ENCODE measurements at regions not wholly inside any gene's neighbourhood (a gene's known extent, or its start where the extent isn't known, plus 50 kb on each side); places are given as distances from the start of the nearest gene placed in this dataset.
A peak's percentile ranks its signal among the peaks of the same experiment; 100 is the strongest.

DNA sequence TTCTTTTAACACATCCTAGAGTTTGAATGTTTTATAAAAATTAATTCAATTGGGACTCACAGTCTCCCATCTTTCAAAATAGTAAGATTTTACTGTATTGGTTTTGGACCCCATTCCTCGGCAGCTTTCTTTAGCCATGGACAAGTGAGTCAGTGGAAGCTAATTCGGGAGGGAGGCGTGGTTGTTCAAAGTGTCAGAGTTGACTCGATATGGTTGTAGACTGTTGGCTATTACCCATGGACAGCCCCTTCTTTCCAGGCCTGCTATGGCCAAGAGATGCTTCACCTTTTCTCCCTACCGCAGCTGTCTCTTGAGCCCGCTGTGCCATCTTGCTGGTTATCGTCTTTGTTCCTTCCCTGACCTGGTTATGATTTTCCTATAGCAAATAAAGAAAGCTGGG lies 243.0 kb downstream of the CD83 start:
- H4K20me1 ChIP-seq (ENCODE audit: insufficient read depth, low read length): no peaks in the 10 kb centered on the region
- H3K27ac ChIP-seq (ENCODE audit: low read depth, low read length): no peak overlapping the region
- TF ChIP-seq, protein P1, sequence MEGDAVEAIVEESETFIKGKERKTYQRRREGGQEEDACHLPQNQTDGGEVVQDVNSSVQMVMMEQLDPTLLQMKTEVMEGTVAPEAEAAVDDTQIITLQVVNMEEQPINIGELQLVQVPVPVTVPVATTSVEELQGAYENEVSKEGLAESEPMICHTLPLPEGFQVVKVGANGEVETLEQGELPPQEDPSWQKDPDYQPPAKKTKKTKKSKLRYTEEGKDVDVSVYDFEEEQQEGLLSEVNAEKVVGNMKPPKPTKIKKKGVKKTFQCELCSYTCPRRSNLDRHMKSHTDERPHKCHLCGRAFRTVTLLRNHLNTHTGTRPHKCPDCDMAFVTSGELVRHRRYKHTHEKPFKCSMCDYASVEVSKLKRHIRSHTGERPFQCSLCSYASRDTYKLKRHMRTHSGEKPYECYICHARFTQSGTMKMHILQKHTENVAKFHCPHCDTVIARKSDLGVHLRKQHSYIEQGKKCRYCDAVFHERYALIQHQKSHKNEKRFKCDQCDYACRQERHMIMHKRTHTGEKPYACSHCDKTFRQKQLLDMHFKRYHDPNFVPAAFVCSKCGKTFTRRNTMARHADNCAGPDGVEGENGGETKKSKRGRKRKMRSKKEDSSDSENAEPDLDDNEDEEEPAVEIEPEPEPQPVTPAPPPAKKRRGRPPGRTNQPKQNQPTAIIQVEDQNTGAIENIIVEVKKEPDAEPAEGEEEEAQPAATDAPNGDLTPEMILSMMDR (IDR thresholded peaks at IDR 0.05; ENCODE audit: insufficient read depth, low read depth, low read length): no peak
- no peak for TF ChIP-seq EZH2 (IDR thresholded peaks at IDR 0.05; ENCODE audit: insufficient read depth, low read length)
- Mint-ChIP-seq H3K4me1 (ENCODE audit: low read depth, unreplicated experiment) (no peaks in the 10 kb centered on the region), H3K9me3 (ENCODE audit: unreplicated experiment) (no peaks in the 10 kb centered on the region), H3K27ac (ENCODE audit: unreplicated experiment) (no peak overlapping the region), H3K27me3 (ENCODE audit: low read depth, unreplicated experiment) (peaks cover 12% of the 10 kb centered on the region), H3K4me3 (ENCODE audit: unreplicated experiment) (no peak overlapping the region), H3K36me3 (ENCODE audit: low read depth, unreplicated experiment) (no peaks in the 10 kb centered on the region)
- no peaks in the 10 kb centered on the region for H3K36me3 ChIP-seq (ENCODE audit: insufficient read depth, low read length)
- peak; percentile 23 for DNase-seq (ENCODE audit: low read depth)
- H2AFZ ChIP-seq (ENCODE audit: low read depth, low read length): no peak overlapping the region
- H3K27me3 ChIP-seq (ENCODE audit: insufficient read depth, low read length): no peaks in the 10 kb centered on the region
- no peak for FAIRE-seq
- no peaks in the 10 kb centered on the region for H3K79me2 ChIP-seq (ENCODE audit: insufficient read depth, low read length)
- no peak overlapping the region for H3K4me3 ChIP-seq (ENCODE audit: insufficient read depth, low read depth, low read length)
- no peaks in the 10 kb centered on the region for H3K4me1 ChIP-seq (ENCODE audit: insufficient read depth, low read length)
- no peaks in the 10 kb centered on the region for H3K9me3 ChIP-seq (ENCODE audit: insufficient read depth, low read depth, low read length)
- no peak overlapping the region for H3K9ac ChIP-seq (ENCODE audit: low read length)
- no peak overlapping the region for H3K4me2 ChIP-seq (ENCODE audit: low read length)

DNA sequence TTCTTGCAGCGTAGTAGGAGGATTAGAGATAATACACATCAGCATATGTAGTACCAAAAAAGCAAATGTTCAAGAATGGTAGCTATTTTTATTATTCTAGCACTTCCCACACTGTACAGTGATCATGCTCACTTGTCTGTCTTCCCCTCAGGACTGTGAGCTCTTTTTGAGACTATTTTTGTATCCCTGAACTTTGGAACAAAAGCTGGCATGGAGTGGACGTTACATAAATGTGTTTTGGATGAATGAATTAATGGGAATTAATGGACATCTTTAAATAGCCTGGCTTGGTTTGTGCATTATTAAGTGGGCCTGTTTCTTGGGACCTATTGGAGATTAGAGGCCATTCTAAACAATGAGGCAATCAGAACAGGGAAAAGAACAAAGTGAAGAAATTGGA lies 243.7 kb downstream of the CD83 start:
- Histone ChIP-seq H3K79me2 (ENCODE audit: insufficient read depth, low read length) (no peaks in the 10 kb centered on the region), H4K20me1 (ENCODE audit: insufficient read depth, low read length) (no peaks in the 10 kb centered on the region), H2AFZ (ENCODE audit: low read depth, low read length) (no peak overlapping the region), H3K27ac (ENCODE audit: low read depth, low read length) (no peak overlapping the region), H3K4me1 (ENCODE audit: insufficient read depth, low read length) (no peaks in the 10 kb centered on the region), H3K9me3 (ENCODE audit: insufficient read depth, low read depth, low read length) (no peaks in the 10 kb centered on the region), H3K4me2 (ENCODE audit: low read length) (no peak overlapping the region), H3K4me3 (ENCODE audit: insufficient read depth, low read depth, low read length) (no peak overlapping the region), H3K36me3 (ENCODE audit: insufficient read depth, low read length) (no peaks in the 10 kb centered on the region), H3K27me3 (ENCODE audit: insufficient read depth, low read length) (no peaks in the 10 kb centered on the region), H3K9ac (ENCODE audit: low read length) (no peak overlapping the region)
- Mint-ChIP-seq H3K4me1 (ENCODE audit: low read depth, unreplicated experiment) (no peaks in the 10 kb centered on the region), H3K9me3 (ENCODE audit: unreplicated experiment) (no peaks in the 10 kb centered on the region), H3K4me3 (ENCODE audit: unreplicated experiment) (no peak overlapping the region), H3K27me3 (ENCODE audit: low read depth, unreplicated experiment) (peaks cover 12% of the 10 kb centered on the region), H3K27ac (ENCODE audit: unreplicated experiment) (no peak overlapping the region), H3K36me3 (ENCODE audit: low read depth, unreplicated experiment) (no peaks in the 10 kb centered on the region)
- DNase-seq (ENCODE audit: low read depth) (no peak), FAIRE-seq (no peak)
- TF ChIP-seq EZH2 (IDR thresholded peaks at IDR 0.05; ENCODE audit: insufficient read depth, low read length): no peak
- TF ChIP-seq, protein P1 (IDR thresholded peaks at IDR 0.05; ENCODE audit: insufficient read depth, low read depth, low read length): no peak

GRCh38 chr6:14361956-14362587 lies 244.5 kb downstream of the CD83 start:
- H3K27ac ChIP-seq (ENCODE audit: low read depth, low read length): no peak overlapping the region
- no peak for TF ChIP-seq EZH2 (IDR thresholded peaks at IDR 0.05; ENCODE audit: insufficient read depth, low read length)
- Mint-ChIP-seq H3K9me3 (ENCODE audit: unreplicated experiment) (no peaks in the 10 kb centered on the region), H3K4me1 (ENCODE audit: low read depth, unreplicated experiment) (no peaks in the 10 kb centered on the region), H3K4me3 (ENCODE audit: unreplicated experiment) (no peak overlapping the region), H3K27me3 (ENCODE audit: low read depth, unreplicated experiment) (peaks cover 12% of the 10 kb centered on the region), H3K36me3 (ENCODE audit: low read depth, unreplicated experiment) (no peaks in the 10 kb centered on the region), H3K27ac (ENCODE audit: unreplicated experiment) (no peak overlapping the region)
- H2AFZ ChIP-seq (ENCODE audit: low read depth, low read length): no peak overlapping the region
- no peaks in the 10 kb centered on the region for H3K27me3 ChIP-seq (ENCODE audit: insufficient read depth, low read length)
- H4K20me1 ChIP-seq (ENCODE audit: insufficient read depth, low read length): no peaks in the 10 kb centered on the region
- H3K79me2 ChIP-seq (ENCODE audit: insufficient read depth, low read length): no peaks in the 10 kb centered on the region
- no peaks in the 10 kb centered on the region for H3K36me3 ChIP-seq (ENCODE audit: insufficient read depth, low read length)
- FAIRE-seq: no peak
- no peaks in the 10 kb centered on the region for H3K4me1 ChIP-seq (ENCODE audit: insufficient read depth, low read length)
- no peak overlapping the region for H3K4me3 ChIP-seq (ENCODE audit: insufficient read depth, low read depth, low read length)
- H3K4me2 ChIP-seq (ENCODE audit: low read length): no peak overlapping the region
- H3K9ac ChIP-seq (ENCODE audit: low read length): no peak overlapping the region
- no peak for DNase-seq (ENCODE audit: low read depth)
- H3K9me3 ChIP-seq (ENCODE audit: insufficient read depth, low read depth, low read length): no peaks in the 10 kb centered on the region
